ENCODE measurements at regions not wholly inside any gene's neighbourhood (a gene's known extent, or its start where the extent isn't known, plus 50 kb on each side); places are given as distances from the start of the nearest gene placed in this dataset.

- TF ChIP-seq CTCF (IDR thresholded peaks at IDR 0.05; ENCODE audit: extremely low read depth in 1 of 2, insufficient read depth in 1 of 2, low read depth in 1 of 2, low read length in 2 of 2) (no peak), EZH2 (IDR thresholded peaks at IDR 0.05; ENCODE audit: borderline replicate concordance, low read depth, low read length, severe bottlenecking) (no peak), POLR2A (IDR thresholded peaks at IDR 0.05; ENCODE audit: low read depth, low read length) (no peak), FOS (IDR thresholded peaks at IDR 0.05; ENCODE audit: borderline replicate concordance, insufficient read depth, low read length) (no peak), MYC (IDR thresholded peaks at IDR 0.05; ENCODE audit: low read depth, low read length) (no peak), POLR2AphosphoS5 (IDR thresholded peaks at IDR 0.05; ENCODE audit: insufficient read depth, low read depth, low read length) (no peak), JUN (IDR thresholded peaks at IDR 0.05; ENCODE audit: borderline replicate concordance, insufficient read depth, insufficient read length, low read depth) (no peak)
- TF ChIP-seq, protein P1, sequence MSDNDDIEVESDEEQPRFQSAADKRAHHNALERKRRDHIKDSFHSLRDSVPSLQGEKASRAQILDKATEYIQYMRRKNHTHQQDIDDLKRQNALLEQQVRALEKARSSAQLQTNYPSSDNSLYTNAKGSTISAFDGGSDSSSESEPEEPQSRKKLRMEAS (IDR thresholded peaks at IDR 0.05; ENCODE audit: insufficient read depth, insufficient read length), result no peak
Observed at GRCh38 chr9:87320146-87320884, 177.4 kb upstream of the DAPK1 start.

All from endothelial cell of umbilical vein (primary cell).